ENCODE measurements at regions not wholly inside any gene's neighbourhood (a gene's known extent, or its start where the extent isn't known, plus 50 kb on each side); places are given as distances from the start of the nearest gene placed in this dataset.

DNA sequence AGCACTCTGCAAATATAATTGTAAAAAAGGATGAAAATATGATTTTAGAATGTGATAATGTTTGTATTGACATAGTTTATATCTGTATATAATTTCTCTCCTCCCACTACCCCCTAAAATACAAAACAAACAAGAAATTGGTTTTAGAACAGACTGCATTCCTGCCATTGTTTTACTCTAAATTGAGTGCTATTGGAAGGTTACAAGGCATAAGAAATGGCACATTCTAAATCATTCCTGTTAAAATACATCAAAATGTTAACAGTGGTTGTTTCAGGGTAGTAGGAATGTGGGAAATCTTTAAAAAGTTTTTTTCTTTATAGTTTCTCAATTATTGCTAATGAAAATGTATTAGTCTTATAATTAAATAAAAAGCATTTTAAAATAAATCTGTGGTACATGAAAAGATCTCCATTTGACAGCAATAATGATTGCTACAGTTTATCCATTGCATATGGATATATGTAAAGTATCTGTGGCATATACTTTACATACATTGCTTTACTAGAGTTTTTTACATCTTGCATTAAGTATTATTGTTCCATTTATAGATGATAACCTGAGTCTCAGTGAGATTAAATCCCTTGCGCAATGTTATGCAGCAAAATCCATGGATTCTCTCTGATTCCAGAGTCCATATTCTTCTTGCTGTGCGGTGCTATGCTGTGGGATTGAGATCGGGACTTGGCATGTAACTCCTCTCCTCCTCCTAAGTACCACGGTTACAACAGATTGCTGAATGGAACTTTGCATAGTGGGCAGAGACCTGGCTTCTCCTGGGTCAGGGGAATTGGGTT lies 319.8 kb downstream of the LMO4 start:
- TF ChIP-seq HDAC2 (IDR thresholded peaks at IDR 0.05) (no peak), PBX3 (IDR thresholded peaks at IDR 0.05; ENCODE audit: insufficient replicate concordance, low read depth, low read length) (no peak), ZNF622 (IDR thresholded peaks at IDR 0.05) (no peak), REST (IDR thresholded peaks at IDR 0.05; ENCODE audit: low read depth, low read length) (no peak), GABPA (IDR thresholded peaks at IDR 0.05; ENCODE audit: low read depth) (no peak), ETV6 (conservative IDR thresholded peaks at IDR 0.05 in 1 of 2, IDR thresholded peaks at IDR 0.05 in 1 of 2; ENCODE audit: borderline replicate concordance in 1 of 2, low read depth in 1 of 2) (no peak), EZH2 (IDR thresholded peaks at IDR 0.05; ENCODE audit: borderline replicate concordance, control insufficient read depth, low read depth, low read length) (no peak), ZNF207 (IDR thresholded peaks at IDR 0.05; ENCODE audit: borderline replicate concordance) (no peak), MXI1 (IDR thresholded peaks at IDR 0.05; ENCODE audit: low read depth, low read length) (no peak), MAX (IDR thresholded peaks at IDR 0.05; ENCODE audit: low read depth, low read length) (no peak), SUPT20H (IDR thresholded peaks at IDR 0.05; ENCODE audit: borderline replicate concordance, control insufficient read depth, low read depth, low read length) (no peak), SMC3 (IDR thresholded peaks at IDR 0.05; ENCODE audit: borderline replicate concordance, low read length) (no peak)
- TF ChIP-seq, protein P1, sequence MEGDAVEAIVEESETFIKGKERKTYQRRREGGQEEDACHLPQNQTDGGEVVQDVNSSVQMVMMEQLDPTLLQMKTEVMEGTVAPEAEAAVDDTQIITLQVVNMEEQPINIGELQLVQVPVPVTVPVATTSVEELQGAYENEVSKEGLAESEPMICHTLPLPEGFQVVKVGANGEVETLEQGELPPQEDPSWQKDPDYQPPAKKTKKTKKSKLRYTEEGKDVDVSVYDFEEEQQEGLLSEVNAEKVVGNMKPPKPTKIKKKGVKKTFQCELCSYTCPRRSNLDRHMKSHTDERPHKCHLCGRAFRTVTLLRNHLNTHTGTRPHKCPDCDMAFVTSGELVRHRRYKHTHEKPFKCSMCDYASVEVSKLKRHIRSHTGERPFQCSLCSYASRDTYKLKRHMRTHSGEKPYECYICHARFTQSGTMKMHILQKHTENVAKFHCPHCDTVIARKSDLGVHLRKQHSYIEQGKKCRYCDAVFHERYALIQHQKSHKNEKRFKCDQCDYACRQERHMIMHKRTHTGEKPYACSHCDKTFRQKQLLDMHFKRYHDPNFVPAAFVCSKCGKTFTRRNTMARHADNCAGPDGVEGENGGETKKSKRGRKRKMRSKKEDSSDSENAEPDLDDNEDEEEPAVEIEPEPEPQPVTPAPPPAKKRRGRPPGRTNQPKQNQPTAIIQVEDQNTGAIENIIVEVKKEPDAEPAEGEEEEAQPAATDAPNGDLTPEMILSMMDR (IDR thresholded peaks at IDR 0.05 in 2 of 3, conservative IDR thresholded peaks at IDR 0.05 in 1 of 3; ENCODE audit: control insufficient read depth in 2 of 3, extremely low read depth in 1 of 3, insufficient read depth in 1 of 3, low read depth in 3 of 3, low read length in 3 of 3): no peak

Measured in GM12878 (cell line).